GM13976 (cell line): ENCODE measurements at regions not wholly inside any gene's neighbourhood (a gene's known extent, or its start where the extent isn't known, plus 50 kb on each side); places are given as distances from the start of the nearest gene placed in this dataset.

Source experiments
- DNase-seq: peaks from one replicate; pipeline ENCODE4 v3.0.0; 2012; ENCODE audit warnings: low spot score
- in situ Hi-C: fragments of 300-500 bp; cut with MboI; formaldehyde crosslinking; loops from one replicate; pipeline ENCODE4 v1.12.0; 2022; ENCODE audit warnings: low sequenced_read_pairs, mixed read lengths, inconsistent platforms; ENCODE audit not compliant: unreplicated experiment
- TF ChIP-seq, protein P1 (sequence below): IDR thresholded peaks from 2 replicates; pipeline ENCODE4 v1.5.1; 2012; ENCODE audit warnings: borderline replicate concordance, mild to moderate bottlenecking; ENCODE audit not compliant: insufficient read depth; ENCODE audit errors: extremely low read depth, missing control alignments, control extremely low read depth

DNA sequence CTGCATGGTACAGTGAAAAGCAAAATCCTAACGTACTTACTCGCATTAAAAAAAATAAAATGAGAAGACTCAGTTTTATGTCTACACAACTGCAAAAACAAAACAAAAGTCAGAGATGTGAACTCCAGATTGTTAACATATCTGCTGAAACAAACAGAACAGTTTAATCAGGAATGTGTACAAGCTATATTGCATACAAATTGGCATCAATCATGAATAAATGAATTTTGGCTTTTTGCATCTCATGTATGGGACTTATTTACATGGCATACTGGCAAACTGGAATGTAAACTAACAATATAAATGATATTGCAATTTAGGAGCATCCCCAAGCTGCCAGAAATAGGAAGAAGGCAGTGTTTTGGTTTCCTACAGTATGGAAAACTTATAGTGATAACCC, 79.6 kb upstream of the NSMCE3 start:
- in situ Hi-C loops = no loop called here
- no peak for DNase-seq
- TF ChIP-seq, protein P1, sequence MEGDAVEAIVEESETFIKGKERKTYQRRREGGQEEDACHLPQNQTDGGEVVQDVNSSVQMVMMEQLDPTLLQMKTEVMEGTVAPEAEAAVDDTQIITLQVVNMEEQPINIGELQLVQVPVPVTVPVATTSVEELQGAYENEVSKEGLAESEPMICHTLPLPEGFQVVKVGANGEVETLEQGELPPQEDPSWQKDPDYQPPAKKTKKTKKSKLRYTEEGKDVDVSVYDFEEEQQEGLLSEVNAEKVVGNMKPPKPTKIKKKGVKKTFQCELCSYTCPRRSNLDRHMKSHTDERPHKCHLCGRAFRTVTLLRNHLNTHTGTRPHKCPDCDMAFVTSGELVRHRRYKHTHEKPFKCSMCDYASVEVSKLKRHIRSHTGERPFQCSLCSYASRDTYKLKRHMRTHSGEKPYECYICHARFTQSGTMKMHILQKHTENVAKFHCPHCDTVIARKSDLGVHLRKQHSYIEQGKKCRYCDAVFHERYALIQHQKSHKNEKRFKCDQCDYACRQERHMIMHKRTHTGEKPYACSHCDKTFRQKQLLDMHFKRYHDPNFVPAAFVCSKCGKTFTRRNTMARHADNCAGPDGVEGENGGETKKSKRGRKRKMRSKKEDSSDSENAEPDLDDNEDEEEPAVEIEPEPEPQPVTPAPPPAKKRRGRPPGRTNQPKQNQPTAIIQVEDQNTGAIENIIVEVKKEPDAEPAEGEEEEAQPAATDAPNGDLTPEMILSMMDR = no peak

DNA sequence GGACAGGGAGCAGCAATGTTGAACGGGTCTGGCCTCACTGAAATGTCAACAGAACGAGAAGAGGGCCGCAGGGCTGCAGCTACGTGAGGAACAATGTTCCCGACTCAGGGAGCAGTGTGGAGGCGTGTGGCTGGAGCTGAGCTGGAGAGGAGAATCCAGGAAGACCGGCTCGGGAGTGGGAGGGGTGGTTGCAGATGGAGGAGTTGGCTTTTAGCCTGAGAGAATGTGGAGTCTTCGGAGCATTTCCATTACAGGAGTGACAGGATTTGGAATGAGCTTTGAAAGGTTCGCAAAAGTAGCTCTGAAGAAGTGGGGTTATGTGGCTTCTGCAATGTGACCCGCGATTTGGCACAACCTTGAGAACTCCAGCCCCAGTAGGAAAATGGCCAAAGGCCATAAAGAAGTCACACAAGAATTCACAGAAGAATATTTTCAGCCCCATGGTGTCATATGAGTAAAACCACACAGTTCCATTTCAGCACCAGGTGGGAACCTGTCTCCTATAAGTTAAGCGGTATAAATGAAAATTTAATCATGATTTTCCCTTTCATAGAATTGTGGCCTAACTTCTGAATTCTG, 78.8 kb upstream of the NSMCE3 start:
- in situ Hi-C loops = no loop called here
- TF ChIP-seq, protein P1 = no peak
- DNase-seq = no peak

DNA sequence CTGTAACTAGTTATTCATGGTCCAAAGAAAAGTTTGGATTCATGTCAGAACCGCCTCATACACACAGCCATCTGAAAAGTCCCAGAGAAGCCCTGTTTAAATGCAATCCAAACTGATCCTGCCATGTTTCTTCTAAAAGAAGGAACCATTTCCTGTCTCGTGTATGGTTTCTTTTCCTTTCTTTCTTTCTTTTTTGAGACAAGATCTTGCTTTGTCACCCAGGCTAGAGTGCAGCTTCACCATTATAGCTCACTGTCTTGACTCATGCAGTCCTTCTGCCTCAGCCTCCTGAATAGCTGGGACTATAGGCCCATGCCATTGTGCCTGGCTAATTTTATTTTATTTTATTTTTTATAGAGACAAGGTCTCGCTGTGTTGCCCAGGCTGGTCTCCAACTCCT, 77.4 kb upstream of the NSMCE3 start:
- DNase-seq = no peak
- in situ Hi-C loops = no loop called here
- TF ChIP-seq, protein P1 = no peak

DNA sequence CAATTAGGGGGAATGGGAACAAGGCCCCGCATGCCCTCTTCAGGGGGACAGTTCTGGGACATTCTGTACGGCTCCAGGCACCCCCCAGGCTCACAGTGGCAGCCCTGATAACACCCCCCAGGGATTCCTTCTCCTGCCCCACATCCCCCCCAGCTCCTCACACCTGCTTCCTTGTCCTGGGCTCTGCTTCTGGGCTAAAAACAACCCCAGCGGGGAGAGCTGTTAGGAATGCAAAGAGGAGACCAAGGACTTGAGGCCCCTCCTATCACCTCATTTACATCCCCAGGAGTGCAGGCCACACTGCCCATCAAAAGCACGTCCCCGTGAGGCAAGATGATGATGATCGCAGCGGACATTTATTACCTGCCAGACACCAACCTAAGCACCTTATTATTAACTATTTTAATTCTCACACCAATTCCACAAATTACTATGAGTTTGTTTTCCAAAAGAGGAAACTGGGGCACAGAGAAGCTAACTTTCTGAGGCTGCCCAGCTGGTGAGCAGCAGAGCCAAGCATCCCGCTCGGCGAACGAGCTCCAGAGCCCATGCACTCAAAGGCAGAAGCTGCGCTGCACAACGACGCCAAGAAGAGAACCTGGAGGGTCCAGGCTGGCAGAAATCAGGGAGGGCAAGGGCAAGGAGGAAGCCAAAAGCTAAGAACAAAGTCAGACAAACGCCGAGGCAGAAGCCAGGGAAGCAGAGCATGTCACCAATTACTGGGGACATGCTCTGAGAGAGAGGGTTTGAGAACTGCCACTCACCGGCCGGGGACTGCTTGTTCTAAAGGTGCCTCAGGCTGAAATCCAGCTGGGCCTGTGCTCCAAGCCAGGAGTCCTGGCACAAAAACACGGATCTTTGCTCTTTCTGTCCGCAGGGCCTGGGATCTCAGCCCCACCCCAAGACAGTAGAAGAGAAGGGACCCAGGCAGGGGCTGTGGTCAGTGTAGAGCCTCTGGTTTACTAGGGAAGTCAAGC, 76.2 kb upstream of the NSMCE3 start:
- TF ChIP-seq, protein P1 = no peak
- in situ Hi-C loops = no loop called here
- no peak for DNase-seq

DNA sequence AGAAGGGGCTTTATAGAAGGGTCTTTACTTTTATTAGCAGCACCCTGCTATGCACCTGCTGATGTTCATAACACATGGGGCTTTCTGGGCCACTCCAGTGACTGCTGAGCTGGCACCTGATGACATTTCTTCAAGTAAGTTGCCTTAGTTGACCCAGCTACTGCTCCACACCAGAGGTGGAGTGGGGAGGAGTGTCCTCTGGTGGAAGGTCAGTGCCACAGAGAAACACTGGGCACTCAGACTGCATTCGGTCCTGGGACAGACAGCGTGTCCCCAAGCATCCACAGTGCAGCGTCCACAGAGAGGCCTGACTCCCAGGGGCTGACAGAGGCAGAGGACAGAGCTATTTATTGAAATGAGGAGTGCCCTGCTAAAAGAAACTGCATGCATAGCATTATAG, 74.9 kb upstream of the NSMCE3 start:
- no peak for DNase-seq
- in situ Hi-C loops = no loop called here
- TF ChIP-seq, protein P1 = no peak

DNA sequence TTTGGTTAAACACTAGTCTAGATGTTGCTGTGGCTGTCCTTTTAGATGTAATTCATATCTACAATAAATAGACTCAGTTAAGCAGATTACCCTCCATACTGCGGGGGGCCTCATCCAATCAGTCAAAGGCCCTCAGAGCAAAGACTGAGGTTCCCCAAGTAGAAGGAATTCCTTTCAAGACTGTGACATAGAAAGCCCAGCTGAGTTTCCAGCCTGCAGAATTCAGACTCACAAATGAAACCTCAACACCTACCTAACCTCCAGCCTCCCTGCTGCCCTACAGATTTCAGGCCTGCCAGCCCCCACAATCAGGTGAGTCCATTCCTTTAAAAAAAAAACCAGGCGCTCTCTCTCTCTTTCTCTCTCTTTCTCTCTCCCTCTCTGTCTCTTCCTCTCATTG, 73.6 kb upstream of the NSMCE3 start:
- TF ChIP-seq, protein P1 = no peak
- no peak for DNase-seq
- in situ Hi-C loops = no loop called here
